ENCODE measurements at regions not wholly inside any gene's neighbourhood (a gene's known extent, or its start where the extent isn't known, plus 50 kb on each side); places are given as distances from the start of the nearest gene placed in this dataset.

DNA sequence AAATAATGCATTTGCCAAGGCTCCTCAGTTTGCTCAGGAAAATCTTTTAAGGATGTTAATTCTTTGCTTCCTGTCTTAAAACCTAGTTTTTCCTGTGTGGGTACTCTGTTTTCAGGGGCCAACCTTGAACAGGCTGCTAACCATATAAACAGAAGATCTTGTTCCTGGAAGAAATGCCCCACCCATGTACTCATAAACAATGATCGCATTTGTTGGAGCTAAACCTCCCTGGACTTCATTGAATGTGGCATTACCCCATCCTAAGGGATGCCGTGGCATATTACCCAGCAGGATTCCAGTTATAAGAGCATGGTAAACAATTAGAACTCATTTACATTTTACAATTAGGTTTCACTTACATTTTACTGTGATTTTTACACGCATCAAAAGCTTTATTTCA, 436.0 kb downstream of the ZNF608 start:
- no peak for DNase-seq (ENCODE audit: low read depth in 2 of 2)

GRCh38 chr5:124309241-124309980, 437.0 kb downstream of the ZNF608 start:
- DNase-seq (ENCODE audit: low read depth in 2 of 2) = no peak

DNA sequence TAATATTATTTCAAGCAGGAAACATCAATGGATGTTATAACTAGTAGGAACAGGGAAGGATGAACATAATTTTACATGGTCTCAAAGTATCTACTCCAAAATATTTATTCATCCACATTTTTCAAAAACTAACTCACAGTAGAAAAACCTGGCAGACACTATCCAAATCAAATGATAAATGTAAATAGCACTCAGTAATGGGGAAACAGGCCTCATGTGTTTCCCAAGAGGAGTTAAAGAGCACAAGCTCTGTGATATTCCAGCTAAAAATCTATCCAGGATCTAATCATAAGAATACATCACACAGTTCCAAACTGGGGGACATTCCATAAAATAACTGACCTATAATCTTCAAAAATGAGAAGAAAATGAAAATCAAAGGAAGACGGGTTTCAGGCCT, 443.1 kb downstream of the ZNF608 start:
- DNase-seq (ENCODE audit: low read depth in 2 of 2) = no peak

GRCh38 chr5:124302533-124302932, 443.9 kb downstream of the ZNF608 start:
- no peak for DNase-seq (ENCODE audit: low read depth in 2 of 2)

DNA sequence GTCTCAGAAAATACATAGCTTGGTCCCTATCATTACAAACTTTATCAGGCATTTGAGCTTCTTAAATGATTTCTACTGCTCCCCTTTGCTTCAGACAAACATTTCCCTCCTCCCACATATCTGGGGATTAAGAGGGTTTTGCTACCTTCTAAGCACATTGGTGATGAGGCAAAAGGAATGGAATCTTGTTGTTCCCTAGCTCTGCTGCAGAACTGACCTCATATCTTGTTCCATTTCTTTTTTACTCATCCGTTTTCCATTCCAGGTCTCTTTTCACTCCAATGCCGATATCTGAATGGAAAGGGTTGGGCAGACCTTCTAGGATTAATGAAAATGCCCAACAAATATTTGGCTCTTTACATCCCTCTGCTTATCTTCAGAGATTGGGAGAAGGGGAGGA, 444.6 kb downstream of the ZNF608 start:
- DNase-seq (ENCODE audit: low read depth in 2 of 2) = no peak

- DNase-seq (ENCODE audit: low read depth in 2 of 2) = no peak
These were observed 445.4 kb downstream of the ZNF608 start for GRCh38 chr5:124300815-124301621.

GRCh38 chr5:124297826-124298225, 448.6 kb downstream of the ZNF608 start:
- DNase-seq (ENCODE audit: low read depth in 2 of 2) = no peak

DNA sequence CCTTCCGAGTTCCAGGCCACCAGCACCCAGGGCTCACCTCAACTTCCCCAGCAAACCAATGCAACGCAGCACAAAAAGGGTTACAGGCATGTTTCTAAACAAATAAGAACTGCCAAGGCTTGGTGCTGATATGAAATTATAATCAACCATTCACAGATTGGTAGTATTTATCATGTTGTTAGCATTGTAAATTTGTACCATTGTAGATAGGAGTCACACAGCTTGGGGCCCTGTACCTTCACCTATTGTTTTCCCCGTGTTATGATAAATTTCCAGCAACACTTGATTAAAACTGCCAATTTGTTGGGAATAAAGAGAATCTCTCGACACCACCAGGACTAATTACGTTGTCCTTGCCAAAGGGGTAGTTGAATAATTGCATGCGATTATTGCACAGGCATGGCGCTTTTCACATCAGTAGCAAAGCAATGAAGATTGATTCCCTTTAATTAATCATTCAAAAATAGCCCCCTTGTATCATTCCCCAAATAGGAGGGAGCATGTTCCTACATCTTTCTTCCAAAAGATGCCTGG, 454.1 kb downstream of the ZNF608 start:
- DNase-seq (ENCODE audit: low read depth in 2 of 2) = no peak

- no peak for DNase-seq (ENCODE audit: low read depth in 2 of 2)
These were observed 456.7 kb downstream of the ZNF608 start for GRCh38 chr5:124289641-124290311.

- no peak for DNase-seq (ENCODE audit: low read depth in 2 of 2)
These were observed 457.3 kb downstream of the ZNF608 start for GRCh38 chr5:124289130-124289529.

DNA sequence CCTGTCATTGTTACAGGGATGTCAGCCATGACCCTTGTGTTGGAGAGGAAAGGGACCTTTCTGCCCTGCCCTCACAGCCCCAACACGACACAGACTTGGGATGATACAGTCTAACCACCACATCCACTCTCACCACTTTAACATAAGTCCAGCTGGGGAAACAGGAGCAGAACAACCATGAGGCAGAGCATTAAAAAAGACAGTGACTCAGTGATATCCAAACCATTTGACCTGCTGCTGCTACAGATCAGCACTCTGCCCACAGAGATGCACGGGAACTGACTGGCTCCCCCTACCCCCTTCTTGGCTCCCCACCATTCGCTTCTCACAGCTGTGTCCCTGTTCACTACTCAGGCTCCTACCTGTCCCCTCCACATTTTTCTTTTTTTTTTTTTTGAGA, 458.6 kb downstream of the ZNF608 start:
- no peak for DNase-seq (ENCODE audit: low read depth in 2 of 2)

DNA sequence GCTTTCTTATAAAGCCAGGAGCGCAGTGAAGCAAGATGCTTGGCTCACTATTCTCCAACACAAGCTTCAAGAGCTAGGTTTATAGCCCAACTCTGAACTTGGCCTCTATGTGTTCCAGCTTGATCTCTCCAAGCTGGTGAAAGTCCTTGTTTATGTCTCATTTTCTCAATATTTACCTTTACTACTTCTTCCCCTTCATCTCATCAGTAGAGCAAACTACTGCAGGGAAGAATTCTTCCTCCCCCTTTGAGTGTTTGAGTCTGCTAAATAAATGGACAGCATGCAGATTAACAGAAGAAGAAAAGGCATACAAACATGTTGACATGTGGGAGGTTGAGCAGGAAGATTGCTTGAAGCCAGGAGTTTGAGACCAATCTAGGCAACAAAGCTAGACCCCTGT, 460.7 kb downstream of the ZNF608 start:
- DNase-seq (ENCODE audit: low read depth in 2 of 2) = no peak

GRCh38 chr5:124285071-124285470, 461.4 kb downstream of the ZNF608 start:
- no peak for DNase-seq (ENCODE audit: low read depth in 2 of 2)

- no peak for DNase-seq (ENCODE audit: low read depth in 2 of 2)
These were observed 463.4 kb downstream of the ZNF608 start for GRCh38 chr5:124283031-124283430.

DNA sequence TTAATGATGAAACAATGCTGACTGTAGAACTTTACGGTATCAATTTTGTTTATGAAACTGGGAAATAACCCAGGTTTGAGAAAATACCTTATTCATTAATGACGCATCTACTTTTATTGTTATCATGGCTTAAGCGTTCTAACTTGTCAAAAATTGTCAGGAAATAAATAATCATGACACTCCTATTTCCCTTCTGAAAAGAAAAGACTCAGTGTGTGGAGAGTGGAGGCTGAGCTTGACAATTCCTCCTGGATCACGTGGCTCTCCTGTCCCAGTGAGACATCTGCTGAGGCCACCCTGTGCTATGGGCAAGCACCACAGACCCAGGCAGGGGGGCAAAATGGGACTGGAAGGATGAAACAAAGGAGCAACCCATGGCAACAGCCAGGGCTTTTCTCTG, 466.4 kb downstream of the ZNF608 start:
- no peak for DNase-seq (ENCODE audit: low read depth in 2 of 2)

DNA sequence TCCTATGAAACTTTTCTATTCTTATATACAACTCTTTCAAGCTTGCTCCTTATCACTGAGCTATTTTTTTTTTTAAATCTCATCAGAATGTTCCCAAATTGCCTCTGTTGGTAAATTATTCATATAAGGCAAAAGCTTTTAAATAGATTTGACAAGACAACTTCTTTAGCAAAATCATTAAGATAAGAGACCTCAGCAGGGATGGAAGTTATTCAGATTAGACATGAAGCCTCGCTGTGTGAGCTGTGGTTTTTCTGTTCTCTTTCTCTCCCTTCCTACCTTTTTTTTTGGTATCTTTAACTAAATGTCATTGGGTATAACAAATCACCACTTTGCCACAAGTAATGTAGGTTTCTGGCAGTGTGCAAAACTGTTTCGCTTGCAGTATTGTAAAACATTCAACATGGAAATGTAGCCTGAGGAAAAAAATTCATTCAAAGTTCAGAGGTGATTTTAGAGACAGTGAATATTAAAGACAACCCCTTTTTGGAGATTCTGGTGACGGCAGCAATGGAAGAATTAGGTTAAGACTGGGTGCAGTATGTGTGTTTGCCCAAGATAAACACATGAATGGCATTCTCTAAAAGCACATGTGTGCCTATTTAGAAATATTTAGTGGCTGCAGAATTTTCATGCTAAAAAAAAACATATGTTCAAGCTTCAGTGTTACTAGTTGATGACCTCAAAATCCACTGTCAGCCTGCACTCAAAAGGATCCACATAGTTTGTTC, 467.1 kb downstream of the ZNF608 start:
- no peak for DNase-seq (ENCODE audit: low read depth in 2 of 2)

DNA sequence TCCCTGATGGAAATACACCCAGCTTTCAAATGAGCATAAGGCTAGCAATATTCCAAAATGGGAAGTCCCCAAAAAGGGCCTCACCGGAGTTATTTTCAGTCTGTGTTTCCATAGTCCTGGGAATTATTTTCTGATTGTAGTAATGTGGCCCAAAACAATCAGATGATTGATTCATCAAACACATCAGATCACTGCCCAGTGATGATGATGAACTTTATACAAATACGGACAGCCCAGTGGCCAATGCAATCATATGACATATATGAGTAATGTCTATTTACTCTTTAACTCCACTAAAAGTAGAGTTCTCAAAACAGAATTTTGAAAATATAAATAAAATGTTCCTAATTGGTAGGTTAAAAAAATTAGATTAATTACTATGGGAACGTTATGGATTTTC, 467.8 kb downstream of the ZNF608 start:
- no peak for DNase-seq (ENCODE audit: low read depth in 2 of 2)

DNA sequence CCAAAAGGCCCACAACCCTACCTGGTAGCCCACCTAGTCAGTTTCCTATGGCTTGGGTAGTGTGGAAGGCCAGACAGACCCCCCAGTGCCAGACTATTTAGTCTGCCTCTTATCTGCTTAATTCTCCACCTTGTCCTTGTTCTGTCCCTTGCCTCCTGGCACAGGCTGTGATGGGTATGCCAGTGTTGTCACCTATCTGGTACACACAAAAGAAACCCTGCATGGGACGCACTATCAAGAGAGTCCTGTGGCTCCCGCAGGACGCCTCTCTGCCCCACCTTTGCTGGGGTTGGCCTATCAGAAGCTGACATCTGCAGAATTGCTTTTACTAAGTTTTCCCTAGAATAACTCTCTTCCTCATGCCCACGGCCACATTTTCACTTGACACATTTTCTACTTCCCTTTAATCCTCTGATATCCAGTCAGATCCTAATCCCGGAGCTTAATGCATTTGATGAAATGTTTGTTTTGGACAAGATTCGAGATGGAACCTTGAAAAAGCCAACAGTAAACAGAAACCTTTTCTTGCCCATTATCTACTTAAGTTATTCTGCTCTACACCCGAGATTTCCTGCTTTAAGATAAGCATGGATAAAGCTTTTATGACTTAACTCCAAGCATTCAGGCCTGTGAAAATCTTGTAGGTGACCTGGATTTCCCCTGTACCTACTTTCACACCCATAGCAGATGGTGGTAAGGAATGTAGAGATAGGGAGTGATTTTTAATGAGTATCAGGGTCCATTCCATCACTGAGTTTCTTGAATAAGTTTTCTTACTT, 468.5 kb downstream of the ZNF608 start:
- no peak for DNase-seq (ENCODE audit: low read depth in 2 of 2)

DNA sequence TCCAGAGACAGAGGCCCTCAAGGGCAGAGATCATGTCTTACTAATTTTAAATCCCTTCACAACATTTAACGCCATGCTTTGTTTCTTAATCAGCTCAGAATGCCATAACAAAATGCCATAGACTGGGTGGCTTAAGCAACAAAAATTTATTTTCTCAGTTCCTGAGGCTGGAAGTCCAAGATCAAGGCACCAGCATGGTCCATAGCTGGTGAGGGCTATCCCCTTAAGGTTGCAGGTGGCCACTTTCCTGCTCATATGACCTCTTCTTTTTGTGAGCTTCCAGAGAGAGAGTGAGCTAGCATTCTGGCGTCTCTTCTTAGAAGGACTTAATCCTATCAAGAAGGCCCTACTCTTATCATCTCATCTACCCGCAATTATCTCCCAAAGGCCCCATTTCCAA, 470.3 kb downstream of the ZNF608 start:
- no peak for DNase-seq (ENCODE audit: low read depth in 2 of 2)

DNA sequence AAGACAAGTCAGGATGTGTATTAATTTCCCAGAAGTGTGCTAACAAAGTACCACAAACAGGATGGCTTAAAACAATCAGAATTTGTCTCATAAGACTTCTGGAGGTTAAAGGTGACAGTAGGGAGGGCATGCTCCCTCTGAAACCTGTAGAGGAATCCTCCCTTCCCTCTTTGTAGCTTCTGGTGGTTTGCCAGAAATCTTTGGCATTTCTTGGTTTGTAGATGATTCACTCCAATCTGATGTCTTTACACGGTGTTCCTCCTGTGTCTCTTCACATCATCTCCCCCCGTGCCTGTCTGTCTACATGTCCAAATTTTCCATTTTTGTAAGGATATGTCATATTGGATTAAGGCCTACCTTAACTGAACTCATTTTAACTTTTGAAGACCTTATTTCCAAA, 471.5 kb downstream of the ZNF608 start:
- DNase-seq (ENCODE audit: low read depth in 2 of 2) = no peak

DNA sequence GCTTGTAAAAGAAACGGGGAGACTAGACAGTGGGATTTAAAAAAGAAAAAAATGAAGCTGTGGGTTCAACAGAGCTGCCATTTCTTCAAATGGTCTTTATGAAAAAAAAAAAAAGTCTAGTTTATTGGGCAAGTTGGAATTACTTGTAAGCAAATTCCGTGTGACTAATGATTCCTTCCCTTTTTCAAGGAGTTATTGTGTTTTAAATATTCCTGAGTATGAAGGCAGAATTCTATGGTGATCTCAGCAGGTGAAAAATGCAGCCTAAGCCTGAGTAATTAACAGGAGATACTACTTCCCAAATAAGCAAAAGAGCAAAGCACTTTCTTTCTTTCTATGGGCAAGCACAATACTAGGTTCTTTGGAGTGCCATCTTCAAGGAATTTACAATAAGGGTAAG, 481.9 kb downstream of the ZNF608 start:
- no peak for DNase-seq (ENCODE audit: low read depth in 2 of 2)

All from stimulated activated CD8-positive, alpha-beta memory T cell treated with anti-CD3 and anti-CD28 coated beads, Interleukin-15, amount 100 ng/mL, for 48 hours (primary cell).